OCI-LY3 (cell line): ENCODE measurements at regions not wholly inside any gene's neighbourhood (a gene's known extent, or its start where the extent isn't known, plus 50 kb on each side); places are given as distances from the start of the nearest gene placed in this dataset.

ENCODE experiments used
- CTCF ChIP-seq: fragments of 200-600, 300-600 bp; sonication (generic); IDR thresholded peaks from 2 replicates; pipeline ENCODE4 v1.5.1; 2014; ENCODE audit warnings: antibody characterized with exemption, low read length, low read depth
- EZH2phosphoT487 ChIP-seq: fragments of 200-600 bp; shearing (Covaris generic); IDR thresholded peaks from 2 replicates; pipeline ENCODE4 v1.6.1; 2018; ENCODE audit warnings: antibody characterized with exemption, mixed run types, low read depth

GRCh38 chr4:33306131-33306530, 2586.0 kb downstream of the PCDH7 start:
- TF ChIP-seq CTCF = no peak
- TF ChIP-seq EZH2phosphoT487 = no peak
